22Rv1 (cell line): ENCODE measurements at regions not wholly inside any gene's neighbourhood (a gene's known extent, or its start where the extent isn't known, plus 50 kb on each side); places are given as distances from the start of the nearest gene placed in this dataset.

Experiments used
- CTCF ChIP-seq: fragments of 450-650 bp; IDR thresholded peaks from 2 replicates; pipeline ENCODE4 v1.5.1; 2017; ENCODE audit warnings: mild to moderate bottlenecking
- ZFX ChIP-seq: fragments of 450-650 bp; IDR thresholded peaks from 2 replicates; pipeline ENCODE4 v1.6.1; 2017; ENCODE audit warnings: antibody characterized with exemption, borderline replicate concordance

GRCh38 chr7:136033413-136034031 is 56.4 kb upstream of the MTPN start:
- TF ChIP-seq CTCF, result no peak
- no peak for TF ChIP-seq ZFX
